Suprapubic skin (tissue), 4 donors: ENCODE measurements at regions not wholly inside any gene's neighbourhood (a gene's known extent, or its start where the extent isn't known, plus 50 kb on each side); places are given as distances from the start of the nearest gene placed in this dataset.

Experiments
- POLR2A ChIP-seq, 2 donors: fragments of 450-650 bp; IDR thresholded peaks; one replicate each; pipeline ENCODE4 v1.6.1; 2017; ENCODE audit warnings: antibody characterized with exemption in 2 of 2, mild to moderate bottlenecking in 2 of 2, moderate library complexity in 2 of 2
- POLR2AphosphoS5 ChIP-seq, 3 donors: sonication (generic); formaldehyde crosslinking; IDR thresholded peaks; one replicate each; pipeline ENCODE4 v1.6.1; 2017; ENCODE audit warnings: antibody characterized with exemption in 3 of 3
- TF ChIP-seq, protein P1 (sequence below), 2 donors: fragments of 200-600 bp in 1 of 2; fragments of 450-650 bp in 1 of 2; sonication (generic) in 1 of 2; IDR thresholded peaks; one replicate each; pipeline ENCODE4 v1.5.1; 2016 to 2019; ENCODE audit warnings: antibody characterized with exemption in 2 of 2, mild to moderate bottlenecking in 1 of 2, moderate library complexity in 1 of 2

DNA sequence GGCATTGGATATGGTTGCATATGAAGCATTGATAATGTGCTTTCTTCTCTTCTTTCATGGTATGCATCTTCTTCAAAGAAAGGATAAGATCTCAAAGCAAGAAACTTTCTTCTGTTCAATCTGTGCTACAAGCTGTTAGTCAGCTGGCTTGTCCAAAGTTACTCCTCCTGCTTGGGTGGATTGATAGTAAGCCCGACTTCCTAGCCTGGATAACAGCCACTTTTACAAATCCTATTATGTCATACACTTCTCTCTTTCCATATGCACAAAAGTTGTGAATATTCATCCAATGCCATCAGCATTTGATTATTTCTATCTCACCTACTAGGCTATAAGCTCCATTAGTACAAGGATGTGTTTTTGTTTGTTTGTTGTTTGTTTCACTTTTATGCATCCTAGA is 891.0 kb upstream of the SORCS1 start:
- TF ChIP-seq POLR2A (IDR thresholded peaks at IDR 0.05) (no peak), POLR2AphosphoS5 (IDR thresholded peaks at IDR 0.05) (no peak)
- TF ChIP-seq, protein P1, sequence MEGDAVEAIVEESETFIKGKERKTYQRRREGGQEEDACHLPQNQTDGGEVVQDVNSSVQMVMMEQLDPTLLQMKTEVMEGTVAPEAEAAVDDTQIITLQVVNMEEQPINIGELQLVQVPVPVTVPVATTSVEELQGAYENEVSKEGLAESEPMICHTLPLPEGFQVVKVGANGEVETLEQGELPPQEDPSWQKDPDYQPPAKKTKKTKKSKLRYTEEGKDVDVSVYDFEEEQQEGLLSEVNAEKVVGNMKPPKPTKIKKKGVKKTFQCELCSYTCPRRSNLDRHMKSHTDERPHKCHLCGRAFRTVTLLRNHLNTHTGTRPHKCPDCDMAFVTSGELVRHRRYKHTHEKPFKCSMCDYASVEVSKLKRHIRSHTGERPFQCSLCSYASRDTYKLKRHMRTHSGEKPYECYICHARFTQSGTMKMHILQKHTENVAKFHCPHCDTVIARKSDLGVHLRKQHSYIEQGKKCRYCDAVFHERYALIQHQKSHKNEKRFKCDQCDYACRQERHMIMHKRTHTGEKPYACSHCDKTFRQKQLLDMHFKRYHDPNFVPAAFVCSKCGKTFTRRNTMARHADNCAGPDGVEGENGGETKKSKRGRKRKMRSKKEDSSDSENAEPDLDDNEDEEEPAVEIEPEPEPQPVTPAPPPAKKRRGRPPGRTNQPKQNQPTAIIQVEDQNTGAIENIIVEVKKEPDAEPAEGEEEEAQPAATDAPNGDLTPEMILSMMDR (IDR thresholded peaks at IDR 0.05) = no peak
